Esophagus squamous epithelium (tissue), 5 donors: ENCODE measurements at regions not wholly inside any gene's neighbourhood (a gene's known extent, or its start where the extent isn't known, plus 50 kb on each side); places are given as distances from the start of the nearest gene placed in this dataset.

Experiments
- DNase-seq: peaks from one replicate; lab custom pipeline; 2025; lab: John Stamatoyannopoulos, UW
- H3K27ac ChIP-seq, 4 donors: fragments of 200-600 bp; sonication (generic); one replicate each; pipeline ENCODE4 v1.5.1; 2016 to 2019; ENCODE audit warnings: mild to moderate bottlenecking in 1 of 4
- H3K27me3 ChIP-seq, 4 donors: fragments of 200-600 bp; sonication (generic); 1 replicate in 3 of 4; 2 replicates in 1 of 4; pipeline versions ENCODE4 v1.5.1 to v1.6.0; 2017 to 2021; ENCODE audit warnings: antibody characterized with exemption in 1 of 4
- H3K36me3 ChIP-seq, 3 donors: fragments of 200-600 bp; sonication (generic); one replicate each; pipeline ENCODE4 v1.5.1; 2016 to 2019
- H3K4me1 ChIP-seq, 3 donors: fragments of 200-600 bp; sonication (generic); one replicate each; pipeline ENCODE4 v1.5.1; 2017 to 2019
- H3K4me3 ChIP-seq, 4 donors: fragments of 200-600 bp; sonication (generic); 1 replicate in 3 of 4; 2 replicates in 1 of 4; pipeline ENCODE4 v1.5.1; 2016 to 2019; ENCODE audit warnings: mild to moderate bottlenecking in 2 of 4, moderate library complexity in 1 of 4
- H3K9me3 ChIP-seq, 3 donors: fragments of 200-600 bp; sonication (generic); one replicate each; pipeline ENCODE4 v1.5.1; 2016 to 2019
- POLR2A ChIP-seq, 4 donors: fragments of 450-650 bp; IDR thresholded peaks; one replicate each; pipeline ENCODE4 v1.6.1; 2017; ENCODE audit warnings: antibody characterized with exemption in 4 of 4, mild to moderate bottlenecking in 4 of 4, moderate library complexity in 3 of 4
- WGBS, 2 donors: methylation state at CpG; one replicate each; pipeline ENCODE4 v1.1.5; 2018; 5-methylcytosine and 5-hydroxymethylcytosine counted together
- intact Hi-C: fragments of 100-400 bp; cut with DNase I; formaldehyde crosslinking; loops from one replicate; pipeline ENCODE4 v1.15.0; 2022
- TF ChIP-seq, protein P1 (sequence below), 6 experiments: fragments of 450-650 bp in 4 of 6; fragments of 200-600 bp in 2 of 6; sonication (generic) in 2 of 6; IDR thresholded peaks; one replicate each; pipeline ENCODE4 v1.5.1; 2016 to 2019; ENCODE audit warnings: antibody characterized with exemption in 6 of 6, mild to moderate bottlenecking in 4 of 6, moderate library complexity in 4 of 6
- donor health status: DM: yes; HTN: yes; CAD: no.

DNA sequence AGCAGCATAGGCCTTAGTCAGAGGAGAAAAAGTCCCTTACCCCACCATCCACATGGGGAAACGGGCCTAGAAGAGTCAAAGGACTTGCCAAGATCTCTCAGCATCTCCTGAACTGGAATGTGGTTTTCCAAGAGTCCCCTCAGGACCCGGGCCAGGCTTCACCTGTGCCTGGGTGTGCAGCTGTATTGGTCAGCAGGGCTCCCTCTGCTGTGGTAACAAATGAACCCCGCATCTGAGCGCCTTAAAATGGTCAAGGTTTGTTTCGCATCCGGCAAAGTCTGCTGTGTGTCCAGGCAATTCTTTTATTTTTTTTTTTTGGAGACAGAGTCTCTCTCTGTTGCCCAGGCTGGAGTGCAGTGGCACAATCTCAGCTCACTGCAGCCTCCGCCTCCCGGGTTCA lies 168.0 kb upstream of the IER5L start:
- no peak overlapping the region for H3K4me3 ChIP-seq
- peaks cover 0 to 5% (median 0%) of the 10 kb centered on the region in 4 donors for H3K27me3 ChIP-seq
- peaks cover 0 to 17% (median 0%) of the 10 kb centered on the region in 3 donors for H3K36me3 ChIP-seq
- WGBS, 2 donors, result 93 to 100% methylated on average over 6 to 8 of the region's 8 CpGs
- intact Hi-C loops, result no loop called here
- peaks cover 0 to 44% (median 1%) of the 10 kb centered on the region in 3 donors for H3K4me1 ChIP-seq
- DNase-seq, result no peak
- peak overlapping the region in 2 of 4 donors; percentile 50 to 59 for H3K27ac ChIP-seq
- TF ChIP-seq, protein P1, sequence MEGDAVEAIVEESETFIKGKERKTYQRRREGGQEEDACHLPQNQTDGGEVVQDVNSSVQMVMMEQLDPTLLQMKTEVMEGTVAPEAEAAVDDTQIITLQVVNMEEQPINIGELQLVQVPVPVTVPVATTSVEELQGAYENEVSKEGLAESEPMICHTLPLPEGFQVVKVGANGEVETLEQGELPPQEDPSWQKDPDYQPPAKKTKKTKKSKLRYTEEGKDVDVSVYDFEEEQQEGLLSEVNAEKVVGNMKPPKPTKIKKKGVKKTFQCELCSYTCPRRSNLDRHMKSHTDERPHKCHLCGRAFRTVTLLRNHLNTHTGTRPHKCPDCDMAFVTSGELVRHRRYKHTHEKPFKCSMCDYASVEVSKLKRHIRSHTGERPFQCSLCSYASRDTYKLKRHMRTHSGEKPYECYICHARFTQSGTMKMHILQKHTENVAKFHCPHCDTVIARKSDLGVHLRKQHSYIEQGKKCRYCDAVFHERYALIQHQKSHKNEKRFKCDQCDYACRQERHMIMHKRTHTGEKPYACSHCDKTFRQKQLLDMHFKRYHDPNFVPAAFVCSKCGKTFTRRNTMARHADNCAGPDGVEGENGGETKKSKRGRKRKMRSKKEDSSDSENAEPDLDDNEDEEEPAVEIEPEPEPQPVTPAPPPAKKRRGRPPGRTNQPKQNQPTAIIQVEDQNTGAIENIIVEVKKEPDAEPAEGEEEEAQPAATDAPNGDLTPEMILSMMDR (IDR thresholded peaks at IDR 0.05), result no peak
- no peak for TF ChIP-seq POLR2A (IDR thresholded peaks at IDR 0.05)
- no peaks in the 10 kb centered on the region for H3K9me3 ChIP-seq

DNA sequence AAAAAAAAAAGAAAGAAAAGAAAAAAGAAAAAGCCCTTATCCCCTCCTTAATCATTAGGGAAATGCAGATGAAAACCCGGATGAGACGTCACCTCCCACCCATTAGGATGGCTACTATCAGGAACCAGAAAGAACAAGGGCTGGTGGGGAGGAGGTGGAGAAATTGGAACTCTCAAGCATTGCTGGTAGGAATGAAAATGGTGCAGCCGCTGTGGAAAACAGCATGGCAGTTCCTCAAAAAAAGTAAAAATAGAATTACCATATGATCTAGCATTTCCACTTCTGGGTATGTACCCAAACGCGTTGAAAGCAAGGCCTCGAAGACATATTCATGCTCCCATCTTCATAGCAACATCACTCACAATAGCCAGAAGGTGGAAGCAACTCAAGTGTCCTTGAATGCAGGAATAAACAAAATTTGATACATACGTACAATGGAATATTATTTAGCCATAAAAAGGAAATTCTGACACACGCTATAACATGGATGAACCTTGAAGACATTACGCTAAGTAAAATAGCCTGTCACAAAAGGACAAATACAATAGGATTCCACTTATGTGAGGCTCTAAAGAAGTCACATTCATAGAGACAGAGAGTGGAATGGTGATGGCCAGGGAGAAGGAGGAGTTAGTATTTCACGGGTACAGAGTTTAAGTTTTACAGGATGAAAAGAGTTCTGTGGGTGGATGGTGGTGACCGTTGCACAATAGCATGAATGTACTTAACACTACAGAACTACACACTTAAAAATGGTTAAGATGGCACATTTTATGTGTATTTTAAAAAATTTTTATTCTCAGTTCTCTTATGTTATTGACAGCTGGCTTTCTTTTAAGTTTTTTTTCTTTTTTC lies 166.8 kb upstream of the IER5L start:
- no peaks in the 10 kb centered on the region for H3K9me3 ChIP-seq
- TF ChIP-seq POLR2A (IDR thresholded peaks at IDR 0.05), result no peak
- TF ChIP-seq, protein P1 (IDR thresholded peaks at IDR 0.05), result no peak
- DNase-seq, result no peak
- H3K27ac ChIP-seq, result peak overlapping the region in 3 of 4 donors; percentile 38 to 69 (median 55)
- H3K27me3 ChIP-seq, result no peaks in the 10 kb centered on the region
- 77 to 79% methylated on average over 11 of the region's 11 CpGs for WGBS, 2 donors
- peaks cover 0 to 17% (median 0%) of the 10 kb centered on the region in 3 donors for H3K36me3 ChIP-seq
- H3K4me3 ChIP-seq, result no peak overlapping the region
- H3K4me1 ChIP-seq, result peaks cover 0 to 43% (median 0%) of the 10 kb centered on the region in 3 donors
- intact Hi-C loops, result no loop called here

DNA sequence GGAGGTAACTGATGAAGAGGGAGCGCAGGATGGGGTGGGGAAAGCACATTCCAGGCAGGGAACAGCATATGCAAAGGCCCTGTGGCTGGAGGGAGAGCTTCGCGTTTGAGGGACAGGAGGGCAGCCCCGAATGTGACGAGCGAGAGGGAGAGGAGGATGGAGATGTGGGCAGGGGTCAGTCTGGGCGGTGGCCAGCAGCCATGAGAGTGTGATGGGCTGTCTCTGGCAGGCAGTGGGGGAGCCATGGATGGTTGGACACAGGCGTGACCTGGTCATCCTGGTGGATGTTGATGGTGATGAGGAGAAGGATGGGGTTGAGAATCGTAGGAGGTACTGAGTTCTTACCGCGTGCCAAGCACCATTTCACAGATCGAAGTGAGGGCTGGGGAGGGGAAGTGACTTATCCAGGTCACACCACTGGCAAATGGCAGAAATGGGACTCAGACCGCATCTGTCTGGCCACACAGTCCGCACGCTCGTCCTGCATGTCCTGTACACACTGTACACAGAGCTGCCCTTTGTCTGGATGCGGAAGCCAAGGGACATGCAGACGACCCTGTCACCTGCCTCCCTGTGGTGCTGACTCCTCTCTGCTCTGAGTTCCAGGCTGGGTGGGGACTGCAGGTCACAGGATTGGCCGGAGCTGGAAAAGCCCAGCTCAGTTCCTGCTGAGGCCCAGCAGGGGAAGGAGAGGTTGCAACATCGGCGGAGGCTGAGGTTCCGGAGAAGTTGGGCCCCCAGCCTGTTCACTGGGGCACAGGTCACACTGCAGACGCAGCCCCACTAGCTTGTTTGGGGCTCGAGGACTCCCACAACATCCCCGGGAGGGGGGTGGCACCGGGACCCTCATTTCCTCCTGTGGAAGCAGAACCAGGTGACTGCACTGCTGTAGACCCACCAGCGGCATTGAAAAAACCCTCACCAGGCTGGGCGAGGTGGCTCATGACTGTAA lies 165.6 kb upstream of the IER5L start:
- TF ChIP-seq, protein P1 (IDR thresholded peaks at IDR 0.05), result peak in 3 of 6 experiments; percentile 7 to 25 (median 12)
- peak in 1 of 4 donors; percentile 42 for TF ChIP-seq POLR2A (IDR thresholded peaks at IDR 0.05)

DNA sequence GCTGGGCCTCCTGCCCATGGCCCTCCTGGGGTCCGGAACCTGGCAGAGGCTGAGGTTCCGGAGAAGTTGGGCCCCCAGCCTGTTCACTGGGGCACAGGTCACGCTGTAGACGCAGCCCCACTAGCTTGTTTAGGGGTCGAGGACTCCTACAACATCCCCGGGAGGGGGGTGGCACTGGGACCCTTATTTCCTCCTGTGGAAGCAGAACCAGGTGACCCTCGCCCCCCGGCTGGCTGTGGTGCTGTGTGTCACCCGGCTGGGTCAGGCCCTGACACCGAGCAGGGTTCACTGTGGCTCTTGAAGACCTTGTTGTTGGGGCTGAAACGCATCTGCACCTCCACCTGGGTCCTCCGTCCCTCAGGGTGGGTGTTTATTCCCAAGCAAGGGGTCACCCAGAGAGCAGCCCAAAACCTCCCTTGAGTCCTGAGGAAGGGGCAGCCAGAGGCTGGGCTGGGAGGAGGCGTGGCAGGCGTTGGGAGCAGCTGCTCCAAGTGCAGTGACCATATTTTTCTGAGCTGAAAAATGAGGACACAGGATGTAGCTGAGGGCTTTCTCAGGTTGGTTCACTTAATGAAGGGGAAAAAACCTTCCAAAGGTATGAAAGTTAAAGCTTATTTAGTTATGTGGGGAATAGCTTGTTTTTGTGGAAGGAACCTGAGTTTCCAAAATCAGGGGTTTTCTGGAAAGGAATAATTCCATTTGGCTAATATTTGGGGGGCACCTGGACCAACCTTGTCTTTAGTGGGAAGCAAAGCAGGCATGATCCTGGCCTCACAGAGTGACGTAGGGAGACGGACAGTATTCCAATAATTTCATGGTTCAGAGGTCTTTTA lies 164.7 kb upstream of the IER5L start:
- H3K36me3 ChIP-seq, result peaks cover 0 to 17% (median 0%) of the 10 kb centered on the region in 3 donors
- 69 to 91% methylated on average over 3 to 8 of the region's 16 CpGs for WGBS, 2 donors
- H3K4me1 ChIP-seq, result peaks cover 0 to 44% (median 0%) of the 10 kb centered on the region in 3 donors
- no peak overlapping the region for H3K4me3 ChIP-seq
- H3K27ac ChIP-seq, result peak overlapping the region in 3 of 4 donors; percentile 38 to 86 (median 69)
- TF ChIP-seq, protein P1 (IDR thresholded peaks at IDR 0.05), result no peak
- no peak for TF ChIP-seq POLR2A (IDR thresholded peaks at IDR 0.05)
- H3K9me3 ChIP-seq, result no peaks in the 10 kb centered on the region
- H3K27me3 ChIP-seq, result no peaks in the 10 kb centered on the region
- intact Hi-C loops, result no loop called here
- no peak for DNase-seq

More for the DNA sequence above, 165.6 kb upstream of the IER5L start:
- H3K4me3 ChIP-seq, result no peak overlapping the region
- no peaks in the 10 kb centered on the region for H3K27me3 ChIP-seq
- H3K4me1 ChIP-seq, result peaks cover 0 to 47% (median 0%) of the 10 kb centered on the region in 3 donors
- no peaks in the 10 kb centered on the region for H3K9me3 ChIP-seq
- intact Hi-C loops, result no loop called here
- peak overlapping the region; percentile 34 to 86 (median 54) for H3K27ac ChIP-seq
- WGBS, 2 donors, result 70 to 92% methylated on average over 15 to 16 of the region's 28 CpGs
- peak; percentile 32 for DNase-seq
- H3K36me3 ChIP-seq, result peaks cover 0 to 17% (median 0%) of the 10 kb centered on the region in 3 donors
